Dermis microvascular lymphatic vessel endothelial cell (primary cell): ENCODE measurements at regions not wholly inside any gene's neighbourhood (a gene's known extent, or its start where the extent isn't known, plus 50 kb on each side); places are given as distances from the start of the nearest gene placed in this dataset.
A peak's percentile ranks its signal among the peaks of the same experiment; 100 is the strongest.
"Not testable (repeated sequence)": the region's sequence is repeated elsewhere in the genome, so short reads cannot be mapped to it uniquely, and the experiment has no call there.

ENCODE experiments used
- DNase-seq, 2 donors: peaks; one replicate each; pipeline versions ENCODE4 v3.0.0 to v3.0.0-alpha.2; 2010; ENCODE audit warnings: low read depth in 2 of 2

DNA sequence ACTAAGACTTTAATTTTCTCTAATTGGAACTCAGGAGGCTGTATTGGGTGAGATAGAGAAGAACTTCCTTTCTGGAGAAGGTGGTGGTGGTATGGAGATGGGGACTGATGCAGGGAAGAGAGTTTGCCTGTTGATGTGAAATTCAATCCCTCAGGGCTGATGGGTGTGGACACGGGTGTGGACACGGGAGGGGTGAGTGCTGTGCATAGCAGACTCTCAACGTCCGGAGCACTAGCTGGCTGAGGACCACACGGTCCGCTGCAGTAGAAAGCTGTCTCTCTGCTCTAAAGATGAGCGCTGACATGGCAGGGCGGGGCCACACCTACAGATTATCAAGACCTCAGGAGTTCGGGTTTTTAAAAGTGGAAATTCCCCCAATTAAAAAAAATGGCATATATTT, 148.5 kb upstream of the PITRM1 start:
- DNase-seq, result no peak

DNA sequence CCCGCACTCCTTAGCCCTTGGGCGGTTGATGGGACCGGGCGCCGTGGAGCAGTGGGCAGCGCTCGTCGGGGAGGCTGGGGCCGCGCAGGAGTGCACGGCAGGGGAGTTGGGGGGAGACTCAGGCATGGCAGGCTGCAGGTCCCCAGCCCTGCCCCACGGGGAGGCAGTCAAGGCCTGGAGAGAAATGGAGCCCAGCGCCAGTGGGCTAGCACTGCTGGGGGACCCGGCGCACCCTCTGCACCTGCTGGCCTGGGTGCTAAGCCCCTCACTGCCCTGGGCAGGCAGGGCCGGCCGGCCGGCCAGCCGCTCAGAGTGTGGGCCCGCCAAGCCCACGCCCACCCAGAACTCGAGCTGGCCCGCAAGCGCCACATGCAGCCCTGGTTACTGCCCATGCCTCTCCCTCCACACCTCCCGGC, 147.2 kb upstream of the PITRM1 start:
- no peak for DNase-seq

DNA sequence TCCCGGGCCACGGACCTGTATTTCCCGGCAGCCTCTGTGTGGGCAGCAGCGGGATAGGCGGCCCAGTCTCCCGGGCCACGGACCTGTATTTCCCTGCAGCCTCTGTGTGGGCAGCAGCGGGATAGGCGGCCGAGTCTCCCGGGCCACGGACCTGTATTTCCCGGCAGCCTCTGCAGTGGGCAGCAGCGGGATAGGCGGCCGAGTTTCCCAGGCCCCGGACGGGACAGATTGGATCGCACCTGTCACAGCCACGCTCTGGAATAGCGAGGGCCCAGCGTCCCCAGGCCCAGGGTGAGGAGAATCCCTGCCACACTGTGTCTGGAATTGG, 145.9 kb upstream of the PITRM1 start:
- not testable (repeated sequence) for DNase-seq

DNA sequence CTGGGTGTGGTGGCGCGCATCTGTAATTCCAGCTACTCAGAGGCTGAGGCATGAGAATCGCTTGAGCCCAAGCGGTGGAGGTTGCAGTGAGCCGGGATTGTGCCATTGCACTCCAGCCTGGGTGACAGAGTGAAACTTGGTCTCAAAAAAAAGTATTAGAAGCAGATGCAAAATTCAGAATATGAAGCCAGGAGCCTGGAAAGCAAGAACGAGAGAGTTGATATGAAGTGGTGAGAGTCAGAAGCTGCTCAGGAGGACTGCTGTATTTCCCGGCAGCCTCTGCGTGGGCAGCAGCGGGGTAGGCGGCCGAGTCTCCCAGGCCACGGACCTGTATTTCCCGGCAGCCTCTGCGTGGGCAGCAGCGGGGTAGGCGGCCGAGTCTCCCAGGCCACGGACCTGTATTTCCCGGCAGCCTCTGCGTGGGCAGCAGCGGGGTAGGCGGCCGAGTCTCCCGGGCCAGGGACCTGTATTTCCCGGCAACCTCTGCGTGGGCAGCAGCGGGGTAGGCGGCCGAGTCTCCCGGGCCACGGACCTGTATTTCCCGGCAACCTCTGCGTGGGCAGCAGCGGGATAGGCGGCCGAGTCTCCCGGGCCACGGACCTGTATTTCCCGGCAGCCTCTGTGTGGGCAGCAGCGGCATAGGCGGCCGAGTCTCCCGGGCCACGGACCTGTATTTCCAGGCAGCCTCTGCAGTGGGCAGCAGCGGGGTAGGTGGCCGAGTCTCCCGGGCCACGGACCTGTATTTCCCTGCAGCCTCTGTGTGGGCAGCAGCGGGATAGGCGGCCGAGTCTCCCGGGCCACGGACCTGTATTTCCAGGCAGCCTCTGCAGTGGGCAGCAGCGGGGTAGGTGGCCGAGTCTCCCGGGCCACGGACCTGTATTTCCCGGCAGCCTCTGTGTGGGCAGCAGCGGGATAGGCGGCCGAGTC, 145.2 kb upstream of the PITRM1 start:
- DNase-seq, result not testable (repeated sequence)

DNA sequence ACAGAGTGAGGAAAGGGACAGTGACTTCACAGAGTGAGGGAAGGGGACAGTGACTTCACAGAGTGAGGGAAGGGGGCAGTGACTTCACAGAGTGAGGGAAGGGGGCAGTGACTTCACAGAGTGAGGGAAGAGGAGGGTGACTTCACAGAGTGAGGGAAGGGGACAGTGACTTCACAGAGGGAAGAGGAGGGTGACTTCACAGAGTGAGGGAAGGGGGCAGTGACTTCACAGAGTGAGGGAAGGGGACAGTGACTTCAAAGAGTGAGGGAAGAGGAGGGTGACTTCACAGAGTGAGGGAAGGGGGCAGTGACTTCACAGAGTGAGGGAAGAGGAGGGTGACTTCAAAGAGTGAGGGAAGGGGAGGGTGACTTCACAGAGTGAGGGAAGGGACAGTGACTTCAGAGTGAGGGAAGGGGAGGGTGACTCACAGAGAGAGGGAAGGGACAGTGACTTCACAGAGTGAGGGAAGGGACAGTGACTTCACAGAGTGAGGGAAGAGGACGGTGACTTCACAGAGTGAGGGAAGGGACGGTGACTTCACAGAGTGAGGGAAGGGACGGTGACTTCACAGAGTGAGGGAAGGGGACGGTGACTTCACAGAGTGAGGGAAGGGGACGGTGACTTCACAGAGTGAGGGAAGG, 142.0 kb upstream of the PITRM1 start:
- DNase-seq, result not testable (repeated sequence)

DNA sequence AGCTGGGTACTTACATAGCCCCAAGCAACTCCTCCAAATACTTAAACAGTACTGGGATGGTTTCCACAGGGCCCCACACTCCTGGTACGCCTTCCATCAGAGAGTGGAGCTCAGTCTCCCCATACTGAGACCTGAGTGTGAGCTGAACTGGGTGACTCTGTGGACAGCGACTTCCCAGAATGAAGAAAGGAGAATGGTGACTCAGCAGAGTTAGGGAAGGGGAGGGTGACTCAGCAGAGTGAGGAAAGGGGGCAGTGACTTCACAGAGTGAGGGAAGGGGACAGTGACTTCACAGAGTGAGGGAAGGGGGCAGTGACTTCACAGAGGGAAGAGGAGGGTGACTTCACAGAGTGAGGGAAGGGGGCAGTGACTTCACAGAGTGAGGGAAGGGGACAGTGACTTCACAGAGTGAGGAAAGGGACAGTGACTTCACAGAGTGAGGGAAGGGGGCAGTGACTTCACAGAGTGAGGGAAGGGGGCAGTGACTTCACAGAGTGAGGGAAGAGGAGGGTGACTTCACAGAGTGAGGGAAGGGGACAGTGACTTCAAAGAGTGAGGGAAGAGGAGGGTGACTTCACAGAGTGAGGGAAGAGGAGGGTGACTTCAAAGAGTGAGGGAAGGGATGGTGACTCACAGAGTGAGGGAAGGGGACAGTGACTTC, 141.3 kb upstream of the PITRM1 start:
- DNase-seq, result peak in 1 of 2 donors; percentile 60

DNA sequence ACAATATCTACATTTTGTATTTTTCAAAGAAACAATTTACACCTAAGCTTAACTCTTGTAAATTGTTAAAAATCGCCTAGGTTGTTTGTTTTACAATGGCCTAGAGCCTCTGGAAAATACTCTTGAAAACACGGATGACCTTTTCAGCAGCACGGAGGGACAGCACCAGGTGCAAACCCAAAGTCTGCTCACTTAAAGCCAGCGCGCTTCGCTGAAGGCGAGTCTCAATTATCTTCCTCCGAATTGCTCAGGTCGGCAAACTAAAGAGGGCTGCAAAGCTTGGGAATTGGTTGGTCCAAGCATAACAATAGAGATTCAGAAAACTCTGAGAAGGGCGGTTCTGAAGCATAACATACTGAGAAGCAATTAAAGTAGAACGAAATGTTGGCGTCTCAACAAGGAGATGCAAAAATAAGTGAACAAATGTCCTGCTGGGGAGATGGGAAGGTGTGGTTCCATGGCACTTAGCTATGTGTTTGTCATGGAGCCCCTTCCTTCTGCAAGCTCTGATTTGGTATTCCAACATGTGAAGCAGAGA, 139.9 kb upstream of the PITRM1 start:
- DNase-seq, result no peak

DNA sequence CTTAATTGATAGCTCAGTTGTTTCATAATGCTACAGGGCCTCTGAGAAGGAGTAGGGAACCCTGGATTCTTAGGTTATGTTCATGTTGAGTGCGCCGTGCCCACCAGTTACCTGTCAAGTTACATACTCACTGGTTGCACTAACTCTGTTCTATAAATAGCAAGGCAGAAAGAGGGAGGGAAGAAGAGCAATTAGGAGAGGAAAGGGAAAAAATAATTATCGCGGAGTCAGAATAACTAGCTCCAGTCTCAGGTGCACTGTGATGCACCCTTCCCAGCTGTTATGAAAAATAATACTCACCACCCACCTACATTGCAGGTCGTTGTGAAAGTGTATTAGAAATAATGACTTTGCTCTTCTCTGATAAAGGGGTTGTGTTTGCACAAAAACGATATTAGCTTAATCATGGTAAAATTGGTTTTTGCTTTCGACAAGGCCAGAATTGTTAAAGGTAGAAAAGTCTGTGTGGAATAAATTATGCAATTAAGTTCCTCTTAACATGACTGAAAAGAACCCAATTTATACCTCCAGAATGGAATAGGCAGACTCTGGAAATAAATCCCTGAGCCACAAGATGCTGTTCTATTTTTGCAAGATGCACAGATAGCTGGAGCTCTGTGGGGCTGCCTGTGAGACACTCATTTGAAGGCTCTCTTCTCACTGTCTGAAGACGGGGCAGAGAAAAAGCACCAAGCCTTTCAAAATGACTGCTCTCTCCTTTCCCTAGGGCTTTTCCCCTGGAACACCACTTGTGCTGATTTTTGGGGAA, 137.6 kb upstream of the PITRM1 start:
- no peak for DNase-seq

DNA sequence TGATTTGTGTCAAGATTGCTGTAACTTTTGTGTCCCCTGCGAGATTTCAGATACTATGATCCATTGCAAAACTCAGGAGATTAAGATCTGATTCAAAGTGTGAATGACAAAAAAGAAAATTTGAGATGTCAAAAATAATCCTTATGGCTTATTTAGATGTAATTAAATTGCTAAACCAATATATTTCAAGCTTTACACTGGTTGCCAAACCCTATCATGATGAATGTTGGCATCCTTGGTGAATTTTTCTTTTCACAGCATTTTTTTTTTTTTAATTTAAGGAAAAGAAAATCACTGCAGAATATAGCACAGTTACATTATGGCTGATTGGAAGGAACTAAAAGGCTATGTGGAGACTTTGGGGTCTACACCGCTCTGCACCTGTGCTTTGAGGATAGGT, 133.5 kb upstream of the PITRM1 start:
- DNase-seq, result no peak

DNA sequence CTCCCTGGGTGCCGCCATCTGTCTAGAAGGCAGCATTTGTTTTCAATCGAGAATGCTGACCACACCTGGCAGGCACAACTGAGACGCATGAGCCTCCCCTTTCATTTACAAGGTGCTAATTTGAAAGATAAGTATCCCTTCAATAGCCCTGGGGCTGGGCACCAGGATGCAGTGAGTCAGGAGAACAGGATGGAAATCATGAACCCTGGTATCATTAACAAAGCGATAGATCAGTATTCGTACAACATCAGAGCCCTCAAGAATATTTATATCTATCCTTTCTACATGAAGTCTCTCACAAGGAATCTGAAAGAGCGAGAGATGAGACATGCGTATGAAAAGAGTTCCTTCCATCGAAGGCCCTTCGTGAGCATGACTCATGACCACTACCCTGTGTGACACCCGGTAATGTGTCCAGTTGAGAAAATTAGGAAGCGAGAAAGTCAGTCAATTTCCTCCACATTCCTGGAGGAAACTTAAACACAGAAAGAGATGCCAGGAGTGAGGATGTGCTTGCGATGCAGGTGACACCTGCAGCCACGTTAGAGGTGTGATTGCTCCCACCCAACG, 123.1 kb upstream of the PITRM1 start:
- DNase-seq, result no peak

DNA sequence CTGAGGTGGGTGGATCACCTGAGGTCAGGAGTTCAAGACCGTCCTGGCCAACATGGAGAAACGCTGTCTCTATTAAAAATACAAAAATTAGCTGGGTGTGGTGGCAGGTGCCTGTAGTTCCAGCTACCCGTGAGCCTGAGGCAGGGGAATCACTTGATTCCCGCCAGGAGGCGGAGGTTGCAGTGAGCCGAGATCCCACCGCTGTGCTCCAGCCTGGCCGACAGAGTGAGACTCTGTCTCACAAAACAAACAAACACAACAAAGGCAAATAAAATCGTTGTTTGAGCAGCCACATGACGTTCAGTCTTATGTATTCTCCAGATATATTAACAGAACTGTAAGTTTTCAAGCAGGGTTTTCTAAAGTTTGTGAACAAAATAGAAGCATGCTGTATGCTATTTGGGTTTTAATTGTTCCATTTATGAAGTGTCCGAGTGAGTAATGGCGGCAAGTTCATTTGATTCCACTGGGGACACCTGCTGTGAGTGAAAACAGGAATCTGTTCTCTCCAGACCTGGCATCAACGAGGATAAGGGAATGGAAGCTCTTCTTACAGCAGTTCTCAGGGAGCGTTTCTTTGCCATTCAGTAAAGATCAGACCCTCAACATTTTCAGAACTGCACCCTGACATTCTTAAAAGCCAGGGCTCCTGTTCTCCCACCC, 122.5 kb upstream of the PITRM1 start:
- DNase-seq, result no peak

DNA sequence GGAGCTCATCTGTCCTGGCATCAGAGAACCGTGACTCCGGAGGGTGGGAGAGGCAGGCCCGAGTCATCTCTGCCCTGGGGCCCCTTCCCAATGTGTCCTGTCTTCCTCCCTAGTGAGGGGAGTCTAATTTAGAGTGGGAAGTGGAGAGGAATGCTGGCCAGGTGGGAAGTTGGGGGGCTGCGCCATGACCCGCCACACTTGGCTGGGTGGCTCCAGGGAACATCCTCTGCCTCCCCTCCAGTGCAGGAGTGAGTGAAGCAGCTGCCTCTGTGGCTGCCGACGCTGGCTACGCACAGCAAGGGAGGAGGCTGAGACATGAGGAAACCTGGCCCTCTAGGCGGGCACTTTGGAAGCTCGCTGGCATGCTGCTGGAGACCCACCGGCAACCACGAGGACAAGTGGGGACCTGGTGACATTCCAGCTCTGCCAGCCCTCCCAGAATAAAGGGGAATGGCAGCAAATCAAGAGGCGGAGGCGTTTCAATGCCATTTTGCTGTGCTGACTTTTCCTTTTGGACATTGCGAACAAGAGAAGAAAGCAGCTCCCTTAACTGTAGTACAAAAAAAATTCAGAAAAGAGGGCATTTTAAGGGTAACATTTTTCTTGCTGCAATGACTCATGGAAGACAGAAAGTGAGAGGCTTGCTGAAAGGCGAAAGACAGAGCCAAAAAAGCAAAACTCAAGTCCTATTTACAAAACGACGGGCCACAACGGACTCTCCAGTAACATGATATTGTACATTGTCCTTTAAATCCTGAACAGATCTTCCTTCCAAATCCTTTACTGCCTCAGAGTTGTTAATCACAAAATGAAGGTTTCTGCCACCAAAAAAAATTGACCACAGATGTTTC, 121.2 kb upstream of the PITRM1 start:
- DNase-seq, result no peak

DNA sequence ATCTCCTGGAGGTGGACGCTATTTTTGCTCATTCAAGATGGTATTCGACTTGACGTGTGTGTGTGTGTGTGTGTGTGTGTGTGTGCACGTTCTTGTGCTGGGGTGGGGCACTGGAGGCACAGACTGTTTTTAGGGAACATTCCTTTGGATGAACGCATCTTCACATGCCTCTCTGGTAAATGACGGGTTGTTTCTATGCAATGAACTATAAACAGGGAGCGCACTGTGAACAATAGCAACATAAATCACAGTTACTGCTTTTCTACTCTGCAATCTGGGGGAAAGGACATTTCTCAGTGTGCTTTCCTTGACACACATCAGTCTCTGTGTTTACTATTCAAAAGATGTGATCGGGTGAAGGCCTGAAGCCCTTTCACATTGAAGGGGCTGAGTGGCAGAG, 120.1 kb upstream of the PITRM1 start:
- DNase-seq, result peak in 1 of 2 donors; percentile 22

DNA sequence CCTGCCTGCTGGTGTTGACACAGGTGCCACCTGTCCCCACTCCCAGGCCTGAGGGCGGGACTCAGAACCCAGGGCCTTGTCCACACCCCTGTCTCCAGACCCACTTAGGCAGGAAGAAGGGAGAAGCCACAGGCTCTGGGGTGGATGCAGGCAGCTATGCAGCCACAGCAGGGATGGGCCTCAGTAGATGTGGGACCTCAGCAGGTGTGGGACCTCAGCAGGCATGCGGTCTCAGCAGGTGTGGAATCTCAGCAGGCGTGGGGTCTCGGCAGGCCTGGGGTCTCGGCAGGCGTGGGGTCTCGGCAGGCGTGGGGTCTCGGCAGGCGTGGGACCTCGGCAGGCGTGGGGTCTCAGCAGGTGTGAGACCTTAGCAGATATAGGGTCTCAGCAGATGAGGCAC, 118.0 kb upstream of the PITRM1 start:
- no peak for DNase-seq

DNA sequence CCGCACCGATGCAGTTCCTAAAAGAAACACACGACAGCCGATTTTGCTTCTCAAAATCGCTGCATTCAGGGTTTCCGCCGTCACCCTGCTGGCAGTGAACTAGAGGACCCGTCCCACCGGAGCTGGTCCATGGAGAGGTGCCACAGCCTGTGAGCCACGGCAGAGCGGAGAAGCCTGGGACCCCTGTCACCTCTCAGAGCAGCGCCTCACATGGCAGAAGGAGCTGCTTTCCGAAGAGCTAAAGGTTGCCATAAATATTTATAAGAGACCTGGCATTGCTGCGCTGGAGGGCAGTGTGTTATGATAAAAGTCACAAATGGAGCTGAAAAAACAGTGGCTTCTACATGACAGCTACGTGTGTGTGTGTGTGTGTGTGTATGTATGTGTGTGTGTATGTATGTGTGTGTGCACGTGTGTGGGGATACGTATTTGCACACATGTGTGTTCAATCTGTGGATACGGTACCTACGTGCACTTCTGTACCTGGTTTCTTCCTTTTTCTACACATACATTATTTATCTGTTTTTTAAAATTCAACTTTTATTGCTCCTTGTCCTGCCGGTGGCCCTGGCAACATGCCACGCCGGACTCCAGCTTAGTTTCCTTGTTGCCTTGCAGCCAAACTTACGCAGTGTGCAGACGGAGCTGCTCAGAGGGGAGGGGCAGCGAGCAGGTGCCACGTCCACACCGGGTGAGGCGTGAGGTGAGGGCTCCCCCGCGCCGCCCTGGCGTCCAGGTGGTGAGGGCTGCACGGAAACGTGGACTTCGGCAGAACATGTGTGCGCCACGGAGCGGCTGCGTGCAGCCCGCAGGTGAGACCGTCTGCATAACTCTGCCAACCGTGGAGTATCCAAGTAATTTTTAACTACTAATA, 115.2 kb upstream of the PITRM1 start:
- no peak for DNase-seq

DNA sequence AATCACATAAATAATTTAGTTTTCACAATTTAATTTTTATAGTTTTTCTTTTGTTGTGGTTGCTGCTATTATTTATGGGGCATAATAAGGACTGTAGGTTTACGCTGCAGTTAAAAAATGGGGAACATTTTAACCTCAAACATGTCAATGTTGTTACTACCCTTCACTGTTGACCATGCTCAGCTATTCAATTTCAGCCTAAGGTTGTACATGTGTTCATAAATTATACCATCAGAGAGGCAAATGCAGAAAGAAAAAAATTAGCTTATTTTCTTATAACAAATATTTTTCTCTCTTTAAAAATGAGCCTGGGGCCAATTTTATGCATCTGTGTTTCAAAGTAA, 110.1 kb upstream of the PITRM1 start:
- no peak for DNase-seq

DNA sequence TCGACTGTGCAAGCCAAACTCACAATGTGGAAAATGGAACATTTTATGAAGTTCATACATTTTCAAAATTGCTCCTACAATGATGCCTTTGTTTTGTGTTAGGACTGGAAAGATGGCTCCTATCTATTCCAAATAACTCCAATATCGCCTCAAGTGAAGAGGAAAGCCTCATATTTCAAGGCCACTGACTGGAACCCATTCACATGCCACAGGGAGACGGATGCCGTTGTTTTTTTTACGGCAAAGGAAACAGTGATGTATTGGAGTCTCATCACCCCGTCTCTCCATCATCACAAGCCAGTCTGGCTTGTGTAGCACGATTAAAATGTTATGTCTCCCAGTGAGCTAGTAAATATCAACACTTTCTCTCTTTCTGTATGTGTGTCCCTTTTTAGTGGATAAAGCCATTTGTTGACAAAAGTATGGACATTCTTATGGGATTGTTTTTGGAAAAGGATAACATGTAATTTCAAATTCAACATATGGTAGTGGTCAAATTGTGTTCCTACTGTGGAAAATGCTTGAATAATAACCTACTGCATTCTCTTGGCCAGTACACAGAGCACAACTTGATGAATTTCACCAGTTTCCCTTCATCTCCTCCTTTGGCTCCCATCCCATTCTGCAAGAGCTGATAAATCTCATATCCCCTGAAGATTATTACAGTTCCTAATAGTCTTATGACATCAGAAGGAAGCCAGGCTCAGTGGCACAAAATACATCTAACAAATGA, 109.5 kb upstream of the PITRM1 start:
- no peak for DNase-seq

DNA sequence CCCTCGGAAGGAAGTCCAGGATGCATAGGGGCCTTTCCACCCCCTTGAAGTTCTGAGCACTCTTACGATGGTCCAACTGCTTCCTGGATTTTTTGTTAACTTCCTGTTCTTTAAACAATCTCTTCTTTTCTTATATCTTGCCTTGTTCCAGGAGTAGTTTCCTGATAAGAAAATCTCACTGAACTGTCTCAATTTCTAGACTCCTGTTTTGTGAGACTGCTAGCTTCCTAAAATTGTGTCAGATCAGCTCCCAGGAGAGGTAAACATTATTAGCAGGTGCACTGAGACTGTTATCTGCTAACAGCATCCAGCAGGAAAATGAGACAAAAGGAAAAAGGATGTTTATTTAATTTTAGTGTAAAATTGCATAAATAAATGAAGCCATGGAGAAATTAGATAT, 106.2 kb upstream of the PITRM1 start:
- DNase-seq, result peak in 1 of 2 donors; percentile 65
